Caco-2 (cell line): ENCODE measurements at regions not wholly inside any gene's neighbourhood (a gene's known extent, or its start where the extent isn't known, plus 50 kb on each side); places are given as distances from the start of the nearest gene placed in this dataset.

ENCODE experiments used
- BruUV-seq: library from RNA; stranded (reverse); fragments of 400-500 nt; replicated peaks from 2 replicates; lab custom pipeline; 2021; lab: Mats Ljungman, UMichigan
- CTCF ChIA-PET: fragments of 300-600 bp; sonication (Branson Sonifier 250); formaldehyde crosslinking; loops from one replicate; lab custom pipeline; 2022; ENCODE audit warnings: antibody characterized with exemption; lab: Charles Lee
- POLR2A ChIA-PET: fragments of 300-600 bp; sonication (Branson Sonifier 250); formaldehyde crosslinking; loops from one replicate; lab custom pipeline; 2022; ENCODE audit warnings: antibody characterized with exemption; lab: Charles Lee
- DNase-seq, 2 experiments: peaks; one replicate each; pipeline versions ENCODE4 v3.0.0 to v3.0.0-alpha.2; 2020 to 2022
- H3K27me3 ChIP-seq: replicated peaks from 2 replicates; pipeline ENCODE4 v1.6.0; 2011; ENCODE audit warnings: low read length; ENCODE audit not compliant: control insufficient read depth, insufficient read depth
- H3K36me3 ChIP-seq: 2 replicates; pipeline ENCODE4 v1.5.1; 2011; ENCODE audit warnings: low read length; ENCODE audit not compliant: control insufficient read depth, insufficient read depth
- H3K4me1 ChIP-seq: fragments of 250-450 bp; sonication (Bioruptor Pico); 2 replicates; pipeline ENCODE4 v1.5.1; 2020; ENCODE audit warnings: mild to moderate bottlenecking
- H3K4me3 ChIP-seq: 2 replicates; pipeline ENCODE4 v1.5.1; 2011; ENCODE audit warnings: low read depth, mild to moderate bottlenecking, control low read depth, low read length
- H3K9me3 ChIP-seq: fragments of 250-450 bp; sonication (Bioruptor Pico); 2 replicates; pipeline ENCODE4 v1.5.1; 2020; ENCODE audit warnings: mild to moderate bottlenecking, moderate library complexity
- H3K27ac Mint-ChIP-seq: one replicate; pipeline ENCODE4 v1.8.0; 2022; ENCODE audit warnings: mixed read lengths; ENCODE audit not compliant: unreplicated experiment
- H3K27me3 Mint-ChIP-seq: one replicate; pipeline ENCODE4 v1.8.0; 2022; ENCODE audit warnings: mixed read lengths; ENCODE audit not compliant: insufficient read depth, unreplicated experiment
- H3K36me3 Mint-ChIP-seq: one replicate; pipeline ENCODE4 v1.8.0; 2022; ENCODE audit warnings: mild to moderate bottlenecking, mixed read lengths; ENCODE audit not compliant: insufficient read depth, unreplicated experiment
- H3K4me1 Mint-ChIP-seq: one replicate; pipeline ENCODE4 v1.8.0; 2022; ENCODE audit warnings: low read depth, mixed read lengths; ENCODE audit not compliant: unreplicated experiment
- H3K4me3 Mint-ChIP-seq: one replicate; pipeline ENCODE4 v1.8.0; 2022; ENCODE audit warnings: mild to moderate bottlenecking, moderate library complexity, mixed read lengths; ENCODE audit not compliant: unreplicated experiment
- H3K9me3 Mint-ChIP-seq: one replicate; pipeline ENCODE4 v1.8.0; 2022; ENCODE audit warnings: mixed read lengths; ENCODE audit not compliant: unreplicated experiment
- intact Hi-C: fragments of 100-400 bp; cut with micrococcal nuclease; formaldehyde crosslinking; loops from one replicate; pipeline ENCODE4 v1.10.0; 2022; ENCODE audit not compliant: unreplicated experiment
- TF ChIP-seq, protein P1 (sequence below), 2 experiments: fragments of 200-600 bp in 1 of 2; IDR thresholded peaks; 1 replicate in 1 of 2; 2 replicates in 1 of 2; pipeline versions ENCODE4 v1.5.1 to v1.8.0; 2011 to 2022; ENCODE audit warnings: antibody characterized with exemption in 1 of 2, control low read depth in 1 of 2, inconsistent platforms in 1 of 2, low read depth in 1 of 2, low read length in 1 of 2, mild to moderate bottlenecking in 1 of 2, moderate library complexity in 1 of 2; ENCODE audit not compliant: insufficient read depth in 1 of 2, severe bottlenecking in 1 of 2, unreplicated experiment in 1 of 2

DNA sequence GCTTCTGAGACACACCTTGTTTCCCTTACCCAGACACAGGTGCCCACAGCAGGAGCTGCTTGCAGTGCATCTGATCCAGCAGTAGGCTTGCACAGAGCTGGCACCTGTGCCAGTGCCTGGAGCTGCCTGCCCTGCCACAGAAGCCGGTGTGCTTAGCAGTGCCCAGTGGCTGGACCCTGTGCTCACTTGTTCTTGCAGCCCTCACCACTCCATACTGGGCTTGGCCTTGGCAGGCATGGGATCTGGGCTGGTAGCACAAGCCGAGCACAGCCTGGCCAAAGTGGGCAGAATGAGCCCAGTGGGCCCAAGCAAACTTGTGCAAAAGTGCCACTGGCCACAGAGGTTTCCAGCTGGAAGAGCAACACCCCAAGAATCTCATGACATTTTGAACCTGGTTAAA is 1950.4 kb downstream of the SUCLG1 start:
- H3K4me1 Mint-ChIP-seq = no peaks in the 10 kb centered on the region
- Histone ChIP-seq H3K27me3 (no peaks in the 10 kb centered on the region), H3K4me3 (no peak overlapping the region), H3K36me3 (no peaks in the 10 kb centered on the region), H3K9me3 (no peaks in the 10 kb centered on the region), H3K4me1 (no peaks in the 10 kb centered on the region)
- intact Hi-C loops = no loop called here
- H3K27me3 Mint-ChIP-seq = no peaks in the 10 kb centered on the region
- BruUV-seq = no TSS peak
- ChIA-PET POLR2A (no interaction called here), CTCF (no interaction called here)
- TF ChIP-seq, protein P1, sequence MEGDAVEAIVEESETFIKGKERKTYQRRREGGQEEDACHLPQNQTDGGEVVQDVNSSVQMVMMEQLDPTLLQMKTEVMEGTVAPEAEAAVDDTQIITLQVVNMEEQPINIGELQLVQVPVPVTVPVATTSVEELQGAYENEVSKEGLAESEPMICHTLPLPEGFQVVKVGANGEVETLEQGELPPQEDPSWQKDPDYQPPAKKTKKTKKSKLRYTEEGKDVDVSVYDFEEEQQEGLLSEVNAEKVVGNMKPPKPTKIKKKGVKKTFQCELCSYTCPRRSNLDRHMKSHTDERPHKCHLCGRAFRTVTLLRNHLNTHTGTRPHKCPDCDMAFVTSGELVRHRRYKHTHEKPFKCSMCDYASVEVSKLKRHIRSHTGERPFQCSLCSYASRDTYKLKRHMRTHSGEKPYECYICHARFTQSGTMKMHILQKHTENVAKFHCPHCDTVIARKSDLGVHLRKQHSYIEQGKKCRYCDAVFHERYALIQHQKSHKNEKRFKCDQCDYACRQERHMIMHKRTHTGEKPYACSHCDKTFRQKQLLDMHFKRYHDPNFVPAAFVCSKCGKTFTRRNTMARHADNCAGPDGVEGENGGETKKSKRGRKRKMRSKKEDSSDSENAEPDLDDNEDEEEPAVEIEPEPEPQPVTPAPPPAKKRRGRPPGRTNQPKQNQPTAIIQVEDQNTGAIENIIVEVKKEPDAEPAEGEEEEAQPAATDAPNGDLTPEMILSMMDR (IDR thresholded peaks at IDR 0.05; ENCODE audit: insufficient read depth in 1 of 2, low read depth in 1 of 2, low read length in 1 of 2, severe bottlenecking in 1 of 2, unreplicated experiment in 1 of 2) = no peak
- no peak overlapping the region for H3K4me3 Mint-ChIP-seq
- DNase-seq = no peak
- no peaks in the 10 kb centered on the region for H3K36me3 Mint-ChIP-seq
- no peak overlapping the region for H3K27ac Mint-ChIP-seq
- H3K9me3 Mint-ChIP-seq = no peaks in the 10 kb centered on the region

DNA sequence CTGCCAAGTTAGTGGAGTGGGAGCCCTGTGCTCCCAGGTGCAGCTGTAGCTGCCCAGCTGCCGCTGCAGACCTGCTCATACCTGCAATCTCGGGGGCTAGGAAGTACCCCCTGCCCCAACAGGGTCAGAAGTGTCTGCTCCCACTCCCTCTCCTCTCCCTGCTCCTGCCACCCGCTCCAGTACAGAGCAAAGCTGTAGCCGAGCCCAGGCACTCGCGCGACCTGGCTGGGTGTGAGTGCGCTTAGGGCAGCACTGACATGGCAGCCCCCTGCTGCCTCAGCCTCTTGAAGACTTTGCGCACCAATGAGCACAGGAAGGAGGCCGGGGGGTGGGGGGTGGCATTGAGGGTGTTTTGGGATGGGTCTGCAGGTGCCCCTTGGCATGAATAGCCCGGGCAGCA is 1951.4 kb downstream of the SUCLG1 start:
- Histone ChIP-seq H3K4me3 (no peak overlapping the region), H3K9me3 (no peaks in the 10 kb centered on the region), H3K27me3 (no peaks in the 10 kb centered on the region), H3K36me3 (no peaks in the 10 kb centered on the region), H3K4me1 (no peaks in the 10 kb centered on the region)
- no TSS peak for BruUV-seq
- Mint-ChIP-seq H3K4me3 (no peak overlapping the region), H3K9me3 (peaks cover 9% of the 10 kb centered on the region), H3K27ac (no peak overlapping the region), H3K4me1 (no peaks in the 10 kb centered on the region), H3K27me3 (no peaks in the 10 kb centered on the region), H3K36me3 (no peaks in the 10 kb centered on the region)
- intact Hi-C loops = no loop called here
- ChIA-PET CTCF (no interaction called here), POLR2A (no interaction called here)
- TF ChIP-seq, protein P1 (IDR thresholded peaks at IDR 0.05; ENCODE audit: insufficient read depth in 1 of 2, low read depth in 1 of 2, low read length in 1 of 2, severe bottlenecking in 1 of 2, unreplicated experiment in 1 of 2) = no peak
- no peak for DNase-seq

DNA sequence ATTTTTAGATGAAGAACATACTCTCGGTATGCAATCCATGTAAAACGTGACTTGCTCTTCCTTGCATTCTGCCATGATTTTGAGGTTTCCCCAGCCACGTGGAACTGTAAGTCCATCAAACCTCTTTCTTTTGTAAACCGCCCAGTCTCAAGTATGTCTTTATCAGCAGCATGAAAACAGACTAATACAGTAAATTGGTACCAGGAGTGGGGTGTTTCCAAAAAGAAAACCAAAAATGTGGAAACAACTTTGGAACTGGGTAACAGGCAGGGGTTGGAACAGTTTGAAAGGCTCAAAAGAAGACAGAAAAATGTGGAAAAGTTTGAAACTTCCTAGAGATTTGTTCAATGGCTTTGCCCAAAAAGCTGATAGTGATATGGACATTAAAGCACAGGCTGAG is 1957.9 kb downstream of the SUCLG1 start:
- Histone ChIP-seq H3K9me3 (peaks cover 6% of the 10 kb centered on the region), H3K36me3 (no peaks in the 10 kb centered on the region), H3K4me3 (no peak overlapping the region), H3K27me3 (no peaks in the 10 kb centered on the region), H3K4me1 (no peaks in the 10 kb centered on the region)
- no peak overlapping the region for H3K27ac Mint-ChIP-seq
- TF ChIP-seq, protein P1 (IDR thresholded peaks at IDR 0.05; ENCODE audit: insufficient read depth in 1 of 2, low read depth in 1 of 2, low read length in 1 of 2, severe bottlenecking in 1 of 2, unreplicated experiment in 1 of 2) = no peak
- no peaks in the 10 kb centered on the region for H3K4me1 Mint-ChIP-seq
- POLR2A ChIA-PET = no interaction called here
- peaks cover 9% of the 10 kb centered on the region for H3K9me3 Mint-ChIP-seq
- no peak overlapping the region for H3K4me3 Mint-ChIP-seq
- no peak for DNase-seq
- CTCF ChIA-PET = no interaction called here
- no peaks in the 10 kb centered on the region for H3K36me3 Mint-ChIP-seq
- no peaks in the 10 kb centered on the region for H3K27me3 Mint-ChIP-seq
- BruUV-seq = no TSS peak
- intact Hi-C loops = no loop called here
